Stimulated activated CD8-positive, alpha-beta memory T cell treated with anti-CD3 and anti-CD28 coated beads, Interleukin-7, amount 100 ng/mL, for 4 hours (primary cell): ENCODE measurements at regions not wholly inside any gene's neighbourhood (a gene's known extent, or its start where the extent isn't known, plus 50 kb on each side); places are given as distances from the start of the nearest gene placed in this dataset.

Experiments used
- DNase-seq, 2 donors: peaks; one replicate each; pipeline ENCODE4 v3.0.0-alpha.2; 2020; ENCODE audit warnings: low read depth in 2 of 2

- DNase-seq: no peak
These were observed 336.3 kb upstream of the RBMY1B start for GRCh38 chrY:21174697-21175463.

GRCh38 chrY:21175505-21175904, 335.6 kb upstream of the RBMY1B start:
- no peak for DNase-seq

- no peak for DNase-seq
These were observed 333.8 kb upstream of the RBMY1B start for GRCh38 chrY:21177306-21177800.

- DNase-seq: no peak
These were observed 332.9 kb upstream of the RBMY1B start for GRCh38 chrY:21178281-21178680.

GRCh38 chrY:21180921-21181320, 330.2 kb upstream of the RBMY1B start:
- DNase-seq: peak in 1 of 2 donors; percentile 5

GRCh38 chrY:21184271-21184670, 326.9 kb upstream of the RBMY1B start:
- DNase-seq: no peak

GRCh38 chrY:21185419-21186105, 325.6 kb upstream of the RBMY1B start:
- DNase-seq: no peak

- no peak for DNase-seq
These were observed 318.4 kb upstream of the RBMY1B start for GRCh38 chrY:21192694-21193093.

- DNase-seq: no peak
These were observed 310.9 kb upstream of the RBMY1B start for GRCh38 chrY:21200246-21200645.

GRCh38 chrY:21227849-21228248, 283.3 kb upstream of the RBMY1B start:
- DNase-seq: no peak

- DNase-seq: no peak
These were observed 270.9 kb upstream of the RBMY1B start for GRCh38 chrY:21240221-21240620.

- DNase-seq: no peak
These were observed 270.4 kb upstream of the RBMY1B start for GRCh38 chrY:21240662-21241310.

GRCh38 chrY:21242793-21243192, 268.3 kb upstream of the RBMY1B start:
- DNase-seq: no peak

GRCh38 chrY:21246780-21247179, 264.4 kb upstream of the RBMY1B start:
- no peak for DNase-seq

- DNase-seq: no peak
These were observed 262.5 kb upstream of the RBMY1B start for GRCh38 chrY:21248591-21248990.

- no peak for DNase-seq
These were observed 257.5 kb upstream of the RBMY1B start for GRCh38 chrY:21253455-21254248.

- DNase-seq: no peak
These were observed 256.7 kb upstream of the RBMY1B start for GRCh38 chrY:21254476-21254875.

- no peak for DNase-seq
These were observed 254.3 kb upstream of the RBMY1B start for GRCh38 chrY:21256820-21257219.

- DNase-seq: no peak
These were observed 251.4 kb upstream of the RBMY1B start for GRCh38 chrY:21259707-21260106.

GRCh38 chrY:21260325-21260724, 250.8 kb upstream of the RBMY1B start:
- no peak for DNase-seq

GRCh38 chrY:21261158-21261557, 250.0 kb upstream of the RBMY1B start:
- no peak for DNase-seq

- no peak for DNase-seq
These were observed 244.4 kb upstream of the RBMY1B start for GRCh38 chrY:21266751-21267150.
